ENCODE measurements at regions not wholly inside any gene's neighbourhood (a gene's known extent, or its start where the extent isn't known, plus 50 kb on each side); places are given as distances from the start of the nearest gene placed in this dataset.

DNA sequence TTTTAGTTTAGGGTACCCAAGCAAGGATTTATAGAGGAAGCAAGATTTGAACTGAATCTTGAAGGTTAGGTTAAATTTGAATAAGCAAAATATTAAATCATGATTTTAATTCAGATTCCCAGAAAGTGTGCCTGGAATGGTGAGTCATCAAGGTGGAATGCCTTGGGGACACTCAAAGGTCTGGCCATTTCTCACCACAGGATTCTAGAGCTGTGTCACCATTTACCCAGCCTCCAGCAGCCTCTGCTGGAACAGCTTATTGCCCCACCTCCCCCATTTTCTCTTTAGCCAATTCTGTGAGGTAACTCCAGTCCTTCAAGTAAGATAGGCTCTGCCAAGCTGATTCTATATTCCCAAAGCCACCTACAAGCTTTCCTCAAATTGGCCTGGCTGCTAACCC lies 181.4 kb downstream of the SIM1 start:
- no peak overlapping the region for H3K4me3 ChIP-seq (ENCODE audit: low read length)
- TF ChIP-seq ZNF274 (IDR thresholded peaks at IDR 0.05; ENCODE audit: low read depth, low read length) = no peak

DNA sequence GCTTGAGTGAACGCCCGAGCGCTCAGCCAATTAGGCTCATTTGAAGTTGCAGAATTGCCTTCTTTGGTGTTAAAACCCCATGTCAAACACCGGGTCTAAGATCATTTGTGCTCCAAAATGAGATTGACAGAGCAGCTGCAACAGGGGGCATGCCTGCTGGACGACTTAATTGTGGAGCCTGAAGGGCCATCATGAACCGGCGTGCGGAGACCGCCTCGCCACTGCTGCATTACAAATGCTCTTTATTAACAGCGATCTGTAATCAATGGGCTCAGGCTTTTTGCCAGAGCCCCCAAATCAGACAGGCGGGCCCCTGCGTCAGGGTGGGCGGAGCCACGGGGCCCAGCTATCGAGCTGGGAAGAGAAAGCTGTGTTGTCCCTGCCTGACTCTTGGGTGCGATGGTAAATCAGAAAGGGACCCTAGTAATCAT lies 183.2 kb downstream of the SIM1 start:
- H3K4me3 ChIP-seq (ENCODE audit: low read length) = no peak overlapping the region
- no peak for TF ChIP-seq ZNF274 (IDR thresholded peaks at IDR 0.05; ENCODE audit: low read depth, low read length)

DNA sequence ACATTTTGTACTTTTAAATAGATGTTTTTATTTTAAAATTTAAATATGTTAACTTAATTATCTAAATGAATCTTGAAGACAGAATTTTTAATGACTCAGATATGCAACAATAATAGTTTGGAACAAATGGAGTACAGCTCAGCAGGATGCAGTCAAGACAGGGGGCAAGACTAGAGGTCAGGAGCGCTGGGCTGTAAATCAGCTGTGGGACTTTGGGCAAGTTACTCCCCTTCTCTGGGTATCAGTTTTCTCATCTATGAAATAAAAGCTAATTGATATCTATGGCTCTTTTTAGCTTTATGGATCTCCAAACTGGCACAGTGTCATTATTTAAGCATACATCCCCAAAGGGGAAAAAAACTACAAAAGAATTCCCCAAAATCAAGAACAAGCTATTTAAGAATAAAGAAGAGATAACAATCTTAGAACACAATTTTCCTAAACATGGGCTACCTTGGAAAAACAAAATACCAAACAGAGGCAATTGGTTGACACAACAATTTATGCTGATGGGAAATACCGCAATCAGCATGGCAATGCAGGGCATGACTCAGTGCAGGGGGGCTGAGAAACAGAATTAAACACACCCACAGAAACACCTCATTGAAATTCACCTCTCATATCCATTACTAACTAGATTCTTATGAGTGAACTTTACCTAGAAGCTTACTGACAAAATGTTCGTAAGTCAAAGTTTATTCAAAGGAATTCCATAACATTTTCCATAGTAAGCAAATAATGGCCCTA lies 188.2 kb downstream of the SIM1 start:
- TF ChIP-seq ZNF274 (IDR thresholded peaks at IDR 0.05; ENCODE audit: low read depth, low read length) = no peak
- no peak overlapping the region for H3K4me3 ChIP-seq (ENCODE audit: low read length)

DNA sequence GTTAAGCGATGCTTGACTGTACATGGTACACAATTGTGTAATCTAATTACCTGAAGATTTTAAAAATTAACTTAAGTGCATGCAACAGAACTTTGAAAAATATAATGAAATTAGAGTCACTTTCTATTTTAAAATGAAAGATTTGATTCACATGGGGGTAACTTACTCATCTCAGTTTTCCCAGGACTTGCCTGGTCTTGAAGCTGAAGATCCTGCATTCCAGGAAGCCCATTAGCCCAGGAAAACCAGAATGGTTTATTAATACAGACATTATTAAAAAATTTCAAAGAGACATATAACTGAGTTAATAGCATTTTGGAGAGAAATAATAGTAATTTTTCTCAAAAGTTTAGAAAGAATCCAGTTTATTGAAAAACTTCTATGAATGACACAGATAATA lies 190.6 kb downstream of the SIM1 start:
- H3K4me3 ChIP-seq (ENCODE audit: low read length) = no peak overlapping the region
- no peak for TF ChIP-seq ZNF274 (IDR thresholded peaks at IDR 0.05; ENCODE audit: low read depth, low read length)

DNA sequence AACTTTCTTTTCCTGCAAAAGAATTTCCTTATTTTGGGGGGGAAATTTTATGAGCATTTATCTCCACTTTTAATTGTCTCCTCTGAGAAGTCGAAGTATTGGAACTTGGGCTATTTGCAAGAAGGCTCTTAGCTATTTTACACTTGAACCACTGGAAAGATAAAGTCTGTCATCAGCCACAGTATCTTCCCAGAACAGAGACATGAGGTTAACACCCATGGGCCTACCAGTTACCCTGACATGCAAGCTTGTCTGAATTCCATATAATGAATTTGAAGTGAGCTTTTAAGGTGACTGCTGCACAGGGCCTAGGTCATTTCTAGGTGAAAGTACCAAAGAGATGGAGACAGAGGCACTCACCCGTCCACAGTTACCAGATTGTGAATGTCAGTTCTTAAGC lies 193.1 kb downstream of the SIM1 start:
- no peak overlapping the region for H3K4me3 ChIP-seq (ENCODE audit: low read length)
- no peak for TF ChIP-seq ZNF274 (IDR thresholded peaks at IDR 0.05; ENCODE audit: low read depth, low read length)

DNA sequence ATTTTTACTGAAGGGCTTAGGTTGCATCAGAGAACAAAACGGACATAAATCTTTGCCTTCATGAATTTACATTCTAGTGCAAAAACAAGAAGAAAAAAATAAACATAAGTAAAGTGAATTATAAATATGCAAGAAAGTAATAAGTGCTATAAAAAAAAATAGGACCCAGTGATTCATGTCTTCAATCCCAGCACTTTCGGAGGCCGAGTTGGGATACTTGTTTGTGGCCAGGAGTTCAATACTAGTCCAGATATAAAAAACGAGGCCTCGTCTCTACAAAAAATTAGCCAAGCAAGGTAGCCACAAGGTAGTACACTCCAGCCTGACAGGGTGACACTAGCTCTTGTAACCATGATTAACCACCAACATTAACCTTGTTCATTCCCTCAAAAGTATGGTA lies 193.5 kb downstream of the SIM1 start:
- no peak overlapping the region for H3K4me3 ChIP-seq (ENCODE audit: low read length)
- no peak for TF ChIP-seq ZNF274 (IDR thresholded peaks at IDR 0.05; ENCODE audit: low read depth, low read length)

DNA sequence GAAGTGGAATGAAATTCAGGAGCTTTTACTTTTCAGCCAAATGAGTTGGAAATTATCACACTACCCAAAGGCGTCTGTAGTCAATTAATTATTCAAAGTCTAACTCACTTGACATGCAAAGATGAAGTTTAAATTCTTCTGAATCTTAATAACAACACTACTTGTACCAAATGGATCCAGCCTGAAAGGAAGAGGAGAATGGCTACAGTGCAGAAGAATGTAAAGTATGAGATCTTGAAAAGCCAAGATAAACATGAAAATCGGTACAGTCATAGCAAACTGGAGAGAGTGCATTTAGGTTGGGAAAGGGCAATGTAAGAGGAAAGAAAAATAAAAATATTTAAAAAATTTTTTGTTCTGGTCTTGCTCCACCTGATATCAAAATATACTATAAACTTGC lies 195.5 kb downstream of the SIM1 start:
- TF ChIP-seq ZNF274 (IDR thresholded peaks at IDR 0.05; ENCODE audit: low read depth, low read length) = no peak
- H3K4me3 ChIP-seq (ENCODE audit: low read length) = no peak overlapping the region

DNA sequence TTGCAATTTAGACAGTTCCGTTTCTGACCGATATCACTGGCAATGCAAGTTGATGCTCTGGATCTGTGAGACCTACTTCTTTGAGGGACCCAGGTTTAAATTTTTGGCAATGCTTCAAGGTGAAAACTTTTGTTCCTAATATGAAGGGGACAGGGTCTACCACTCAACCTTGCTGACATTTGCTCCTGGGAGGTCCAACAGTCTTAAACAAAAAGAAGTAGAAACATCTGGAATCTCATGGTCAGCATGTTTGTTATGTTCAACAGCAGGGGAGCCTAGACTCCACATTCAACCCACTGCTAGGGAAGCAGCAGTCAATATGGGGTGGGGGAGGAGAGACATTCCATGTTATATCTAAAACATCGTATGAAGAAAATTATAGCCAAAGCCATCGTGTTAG lies 196.4 kb downstream of the SIM1 start:
- no peak for TF ChIP-seq ZNF274 (IDR thresholded peaks at IDR 0.05; ENCODE audit: low read depth, low read length)
- no peak overlapping the region for H3K4me3 ChIP-seq (ENCODE audit: low read length)

DNA sequence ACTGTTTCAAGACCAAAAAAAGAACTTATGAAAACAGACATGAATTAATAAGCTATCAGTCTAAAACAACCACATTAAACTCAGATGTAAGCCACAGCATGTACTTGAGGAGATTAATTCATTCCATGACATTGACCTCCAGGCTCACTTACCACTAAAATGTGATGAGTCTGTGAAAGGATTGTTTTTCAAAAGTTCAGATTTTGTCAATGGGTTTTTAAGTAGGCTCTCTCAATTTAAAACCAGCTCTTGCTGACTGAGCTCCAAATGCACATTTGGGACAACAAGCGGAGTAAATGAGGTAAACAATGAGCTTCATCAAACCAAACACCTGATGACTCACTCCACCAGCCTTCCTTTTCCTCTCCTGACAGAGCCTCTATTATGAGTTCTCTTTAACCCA lies 197.0 kb downstream of the SIM1 start:
- no peak for TF ChIP-seq ZNF274 (IDR thresholded peaks at IDR 0.05; ENCODE audit: low read depth, low read length)
- H3K4me3 ChIP-seq (ENCODE audit: low read length) = no peak overlapping the region

DNA sequence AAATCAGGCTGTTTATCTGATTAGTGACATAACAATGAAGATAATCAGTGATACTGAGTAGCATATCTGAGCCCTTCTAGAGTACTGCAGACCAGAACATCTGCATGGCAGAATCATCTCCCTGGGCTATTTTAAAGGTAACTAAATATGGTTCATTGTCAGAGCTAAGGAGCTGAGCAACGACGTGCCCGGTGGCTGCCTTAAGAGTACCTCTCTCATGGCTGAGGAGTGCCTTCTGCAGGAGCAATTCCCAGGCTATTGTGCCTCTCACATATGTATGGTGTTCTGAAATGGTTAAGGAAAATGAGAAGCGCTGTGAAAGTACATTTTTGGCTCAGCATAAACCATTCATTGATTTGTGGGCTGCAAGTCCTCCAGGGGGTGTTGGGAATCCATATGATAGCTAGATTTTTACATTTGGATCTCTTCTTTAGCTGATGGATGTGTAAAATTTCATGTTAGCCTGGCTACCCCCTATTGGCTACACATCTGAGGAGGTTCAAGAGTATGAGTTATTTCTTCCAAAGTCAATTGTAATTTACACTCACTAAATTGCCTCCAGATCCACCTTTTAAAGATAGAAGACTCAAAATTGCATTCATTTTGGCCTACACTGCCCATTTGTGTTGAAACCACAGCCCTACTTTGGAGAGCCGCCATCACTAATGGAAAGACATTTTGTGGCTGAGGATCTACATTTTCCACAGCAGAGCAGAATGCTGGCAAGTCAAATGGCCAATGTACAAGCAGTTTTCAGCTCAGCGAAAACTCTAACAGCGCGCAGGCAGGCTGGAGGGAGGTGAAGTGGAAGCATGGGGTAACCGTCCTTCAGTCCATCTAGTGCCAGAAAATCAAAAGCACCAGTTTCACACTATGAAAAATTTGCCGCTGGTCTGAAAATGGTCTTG lies 198.0 kb downstream of the SIM1 start:
- no peak overlapping the region for H3K4me3 ChIP-seq (ENCODE audit: low read length)
- no peak for TF ChIP-seq ZNF274 (IDR thresholded peaks at IDR 0.05; ENCODE audit: low read depth, low read length)

DNA sequence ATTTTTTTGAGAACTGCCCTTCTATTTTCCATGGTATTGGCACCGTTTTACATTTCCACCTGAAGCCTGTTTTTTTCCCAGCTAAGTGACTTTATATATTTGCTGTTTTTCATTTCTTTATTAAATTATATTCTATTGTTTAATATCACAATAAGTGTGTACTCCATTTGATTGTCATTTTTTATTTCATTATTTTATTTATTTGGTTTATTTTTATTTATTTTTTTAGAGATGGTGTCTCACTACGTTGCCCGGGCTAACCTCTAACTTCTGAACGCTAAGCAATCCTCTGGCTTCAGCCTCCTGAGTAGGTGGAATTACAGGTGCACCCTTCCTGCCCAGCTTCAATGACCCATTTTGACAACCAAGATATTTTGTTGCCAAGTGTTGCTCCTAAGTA lies 202.6 kb downstream of the SIM1 start:
- no peak for TF ChIP-seq ZNF274 (IDR thresholded peaks at IDR 0.05; ENCODE audit: low read depth, low read length)
- H3K4me3 ChIP-seq (ENCODE audit: low read length) = no peak overlapping the region

DNA sequence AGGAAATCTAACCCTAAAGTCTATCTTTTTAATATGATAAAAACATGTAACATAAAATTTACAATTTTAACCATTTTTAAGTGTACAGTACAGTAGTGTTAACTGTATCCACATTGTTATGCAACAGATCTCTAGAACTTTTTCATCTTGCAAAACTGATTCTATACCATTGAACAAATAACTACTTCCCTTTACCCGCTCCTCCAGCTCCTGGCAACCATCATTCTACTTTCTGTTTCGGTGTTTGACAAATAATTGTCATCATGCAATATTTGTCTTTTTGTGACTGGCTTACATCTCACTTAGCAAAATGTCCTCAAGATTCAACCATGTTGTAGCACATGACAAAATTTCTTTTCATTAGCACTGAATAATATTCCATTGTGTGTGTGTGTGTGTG lies 203.2 kb downstream of the SIM1 start:
- H3K4me3 ChIP-seq (ENCODE audit: low read length) = no peak overlapping the region
- TF ChIP-seq ZNF274 (IDR thresholded peaks at IDR 0.05; ENCODE audit: low read depth, low read length) = no peak

DNA sequence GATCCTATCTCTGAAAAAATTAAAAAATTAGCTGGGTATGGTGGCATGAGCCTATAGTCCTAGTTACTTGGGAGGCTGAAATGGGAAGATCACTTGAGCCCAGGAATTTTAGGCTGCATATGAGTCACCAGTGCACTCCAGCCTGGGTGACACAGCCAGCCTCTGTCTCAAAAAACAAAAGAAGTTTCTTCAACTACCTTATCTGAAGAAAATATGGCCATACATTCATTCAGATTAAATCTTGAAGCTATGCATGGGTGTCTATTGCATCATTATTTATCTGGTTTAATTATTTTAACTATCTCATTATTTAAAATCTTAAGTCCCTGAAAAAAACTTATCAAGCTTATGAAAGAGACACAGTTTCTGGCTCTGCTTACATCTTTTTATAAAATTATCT lies 204.1 kb downstream of the SIM1 start:
- no peak overlapping the region for H3K4me3 ChIP-seq (ENCODE audit: low read length)
- no peak for TF ChIP-seq ZNF274 (IDR thresholded peaks at IDR 0.05; ENCODE audit: low read depth, low read length)

DNA sequence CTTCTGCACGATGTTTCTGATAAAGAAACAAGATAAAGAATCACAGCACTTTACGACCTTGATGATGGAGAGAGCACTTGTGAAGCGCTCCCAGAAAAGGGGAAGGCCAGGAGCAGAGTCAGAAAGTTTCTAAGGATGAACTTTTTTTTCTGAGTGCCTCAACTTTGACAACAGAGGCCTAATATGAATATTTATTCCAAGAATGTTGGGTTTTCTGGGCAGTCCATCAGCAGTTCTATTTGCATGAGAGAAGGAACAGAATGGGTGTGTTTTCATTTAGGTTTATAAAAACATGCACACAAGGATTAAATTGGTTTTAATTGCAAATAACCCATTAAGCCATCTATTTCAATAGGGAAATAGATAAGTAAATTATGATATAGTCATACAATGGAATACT lies 204.9 kb downstream of the SIM1 start:
- no peak overlapping the region for H3K4me3 ChIP-seq (ENCODE audit: low read length)
- no peak for TF ChIP-seq ZNF274 (IDR thresholded peaks at IDR 0.05; ENCODE audit: low read depth, low read length)

DNA sequence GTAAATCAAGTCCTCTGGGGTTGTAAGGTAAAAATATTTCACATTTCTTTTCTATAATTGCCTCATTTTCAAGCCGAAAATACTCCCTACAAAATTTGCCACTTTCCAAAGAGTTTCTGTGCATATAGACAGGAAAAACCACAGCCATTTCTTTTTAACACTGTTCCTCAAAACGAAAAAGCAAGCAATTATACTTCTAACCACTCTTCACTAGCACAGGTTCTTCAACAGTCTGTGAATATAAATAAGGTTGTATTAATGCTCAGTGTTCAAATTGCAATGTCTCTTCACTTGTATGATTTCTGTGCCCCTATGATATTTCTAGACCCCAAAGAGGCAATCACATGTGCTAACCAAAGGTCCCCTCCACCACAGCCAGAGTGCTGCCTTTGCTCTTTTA lies 206.0 kb downstream of the SIM1 start:
- no peak overlapping the region for H3K4me3 ChIP-seq (ENCODE audit: low read length)
- no peak for TF ChIP-seq ZNF274 (IDR thresholded peaks at IDR 0.05; ENCODE audit: low read depth, low read length)
